H1 (cell line): ENCODE measurements at regions not wholly inside any gene's neighbourhood (a gene's known extent, or its start where the extent isn't known, plus 50 kb on each side); places are given as distances from the start of the nearest gene placed in this dataset.

Source experiments
- CTCF ChIA-PET: fragments of 300-600 bp; sonication (Branson Sonifier 250); formaldehyde crosslinking; loops from one replicate; lab custom pipeline; 2021; ENCODE audit not compliant: partially characterized antibody; lab: Charles Lee
- POLR2A ChIA-PET: fragments of 300-600 bp; sonication (Branson Sonifier 250); formaldehyde crosslinking; loops from one replicate; lab custom pipeline; 2021; ENCODE audit warnings: inconsistent platforms; ENCODE audit not compliant: partially characterized antibody; lab: Charles Lee
- DNase-seq, 2 experiments: peaks; one replicate each; pipeline versions ENCODE4 v3.0.0 to v3.0.0-alpha.2; 2010 to 2022; ENCODE audit warnings: low spot score in 2 of 2, low read depth in 1 of 2, mixed read lengths in 1 of 2
- FAIRE-seq: peaks from 2 replicates; lab custom pipeline; 2011; peaks lifted over from hg19 to GRCh38; lab: Jason Lieb, UNC
- H2AFZ ChIP-seq: 2 replicates; pipeline ENCODE4 v1.8.1; 2012; ENCODE audit warnings: low read length, inconsistent platforms
- H2AK5ac ChIP-seq: 2 replicates; pipeline ENCODE4 v1.6.1; 2013; ENCODE audit warnings: low read depth, low read length
- H2BK120ac ChIP-seq: replicated peaks from 2 replicates; pipeline ENCODE3; 2013; ENCODE audit warnings: low read depth, low read length, inconsistent platforms
- H2BK12ac ChIP-seq: 2 replicates; pipeline ENCODE4 v1.6.1; 2013; ENCODE audit warnings: low read depth, low read length
- H2BK15ac ChIP-seq: 2 replicates; pipeline ENCODE4 v1.6.1; 2013; ENCODE audit warnings: low read length
- H2BK20ac ChIP-seq: 2 replicates; pipeline ENCODE4 v1.6.1; 2013; ENCODE audit warnings: low read length
- H2BK5ac ChIP-seq: 2 replicates; pipeline ENCODE4 v1.6.1; 2013; ENCODE audit warnings: low read depth, low read length
- H3K14ac ChIP-seq: 2 replicates; pipeline ENCODE4 v1.6.1; 2013; ENCODE audit warnings: inconsistent platforms; ENCODE audit not compliant: insufficient read length
- H3K18ac ChIP-seq: 2 replicates; pipeline ENCODE4 v1.6.1; 2013; ENCODE audit warnings: low read length; ENCODE audit errors: extremely low read depth
- H3K23ac ChIP-seq: 2 replicates; pipeline ENCODE4 v1.6.1; 2013; ENCODE audit warnings: inconsistent platforms; ENCODE audit not compliant: insufficient read length
- H3K23me2 ChIP-seq: 2 replicates; pipeline ENCODE4 v1.6.1; 2013; ENCODE audit warnings: low read depth, low read length
- H3K27ac ChIP-seq: 2 replicates; pipeline ENCODE4 v1.6.1; 2011; ENCODE audit warnings: low read depth, low read length, inconsistent platforms
- H3K27me3 ChIP-seq, 4 experiments: replicated peaks in 1 of 4; 1 replicate in 1 of 4; 2 replicates in 3 of 4; pipeline versions ENCODE4 v1.6.1 to v1.8.1; 2011 to 2013; ENCODE audit warnings: low read length in 3 of 4, mild to moderate bottlenecking in 3 of 4, inconsistent platforms in 2 of 4, mixed read lengths in 2 of 4, moderate library complexity in 1 of 4; ENCODE audit not compliant: control insufficient read depth in 3 of 4, insufficient read depth in 3 of 4; ENCODE audit errors: extremely low read depth in 1 of 4
- H3K36me3 ChIP-seq, 4 experiments: 2 replicates each; pipeline versions ENCODE4 v1.6.1 to v1.8.1; 2011 to 2013; ENCODE audit warnings: mild to moderate bottlenecking in 4 of 4, low read length in 3 of 4, moderate library complexity in 2 of 4, control low read depth in 1 of 4, inconsistent platforms in 1 of 4; ENCODE audit not compliant: insufficient read depth in 4 of 4, control insufficient read depth in 2 of 4
- H3K4ac ChIP-seq: replicated peaks from 2 replicates; pipeline ENCODE3; 2013; ENCODE audit warnings: low read length, low read depth, mixed read lengths, inconsistent platforms; ENCODE audit not compliant: insufficient read length
- H3K4me1 ChIP-seq, 4 experiments: replicated peaks in 1 of 4; 1 replicate in 1 of 4; 2 replicates in 3 of 4; pipeline versions ENCODE4 v1.6.1 to v1.8.1; 2011 to 2013; ENCODE audit warnings: low read length in 3 of 4, inconsistent platforms in 2 of 4, mixed read lengths in 1 of 4; ENCODE audit not compliant: insufficient read depth in 4 of 4, control insufficient read depth in 3 of 4
- H3K4me2 ChIP-seq, 2 experiments: 2 replicates each; pipeline versions ENCODE4 v1.6.1 to v1.8.1; 2011 to 2013; ENCODE audit warnings: low read depth in 2 of 2, low read length in 2 of 2, control low read depth in 1 of 2, inconsistent platforms in 1 of 2, mild to moderate bottlenecking in 1 of 2; ENCODE audit not compliant: insufficient read depth in 1 of 2
- H3K4me3 ChIP-seq, 4 experiments: fragments of 200-600, 300-600 bp in 1 of 4; sonication (generic), shearing (Covaris generic), sonication (Bioruptor Twin) in 1 of 4; 2 replicates each; pipeline versions ENCODE4 v1.5.1 to v1.8.1; 2011 to 2016; ENCODE audit warnings: low read length in 4 of 4, low read depth in 3 of 4, control low read depth in 2 of 4, inconsistent platforms in 2 of 4, mild to moderate bottlenecking in 2 of 4, mixed read lengths in 1 of 4, moderate library complexity in 1 of 4; ENCODE audit not compliant: insufficient read depth in 2 of 4; ENCODE audit errors: extremely low read depth in 1 of 4
- H3K56ac ChIP-seq: replicated peaks from 2 replicates; pipeline ENCODE3; 2013; ENCODE audit warnings: low read depth, mild to moderate bottlenecking, mixed read lengths, low read length, inconsistent platforms; ENCODE audit not compliant: insufficient read length
- H3K79me1 ChIP-seq: 2 replicates; pipeline ENCODE4 v1.6.1; 2013; ENCODE audit warnings: low read depth, low read length, control low read depth
- H3K79me2 ChIP-seq, 2 experiments: 2 replicates each; pipeline versions ENCODE4 v1.6.1 to v1.8.1; 2012 to 2013; ENCODE audit warnings: low read length in 2 of 2, mild to moderate bottlenecking in 2 of 2, inconsistent platforms in 1 of 2; ENCODE audit not compliant: insufficient read depth in 2 of 2, control insufficient read depth in 1 of 2
- H3K9ac ChIP-seq, 4 experiments: replicated peaks in 1 of 4; 1 replicate in 1 of 4; 2 replicates in 3 of 4; pipeline versions ENCODE4 v1.6.1 to v1.8.1; 2011 to 2013; ENCODE audit warnings: low read depth in 3 of 4, low read length in 3 of 4, control low read depth in 2 of 4, mild to moderate bottlenecking in 2 of 4, moderate library complexity in 2 of 4, inconsistent platforms in 1 of 4; ENCODE audit errors: extremely low read depth in 1 of 4
- H3K9me3 ChIP-seq, 2 experiments: 2 replicates each; pipeline versions ENCODE4 v1.6.1 to v1.8.1; 2012 to 2013; ENCODE audit warnings: mild to moderate bottlenecking in 2 of 2, moderate library complexity in 2 of 2, control low read depth in 1 of 2, inconsistent platforms in 1 of 2, low read depth in 1 of 2, low read length in 1 of 2, mixed read lengths in 1 of 2; ENCODE audit not compliant: insufficient read depth in 2 of 2
- H4K20me1 ChIP-seq, 2 experiments: replicated peaks in 1 of 2; 2 replicates each; pipeline versions ENCODE3 to v1.8.1; 2011 to 2013; ENCODE audit warnings: inconsistent platforms in 2 of 2, low read length in 2 of 2, mild to moderate bottlenecking in 1 of 2; ENCODE audit not compliant: insufficient read depth in 2 of 2, control insufficient read depth in 1 of 2
- H4K5ac ChIP-seq: 2 replicates; pipeline ENCODE4 v1.6.1; 2013; ENCODE audit warnings: low read length, low read depth, mixed read lengths, inconsistent platforms; ENCODE audit not compliant: insufficient read length
- H4K8ac ChIP-seq: 2 replicates; pipeline ENCODE4 v1.8.0; 2013; ENCODE audit warnings: mild to moderate bottlenecking, moderate library complexity, low read length, inconsistent platforms; ENCODE audit not compliant: insufficient read depth; ENCODE audit errors: extremely low read depth
- H4K91ac ChIP-seq: replicated peaks from 2 replicates; pipeline ENCODE3; 2013; ENCODE audit warnings: low read length, mixed read lengths, inconsistent platforms; ENCODE audit not compliant: insufficient read length
- BACH1 ChIP-seq: IDR thresholded peaks from 2 replicates; pipeline ENCODE4 v1.6.1; 2012; ENCODE audit warnings: low read length, improper control_type of control experiment
- CBX8 ChIP-seq: fragments of 300-800, 300-1000 bp; sonication (generic); IDR thresholded peaks from 2 replicates; pipeline ENCODE4 v1.7.1; 2016; ENCODE audit warnings: low read depth, low read length, borderline replicate concordance
- EGR1 ChIP-seq: IDR thresholded peaks from 2 replicates; pipeline ENCODE4 v1.6.1; 2011; ENCODE audit warnings: low read depth, low read length, borderline replicate concordance
- EP300 ChIP-seq, 2 experiments: IDR thresholded peaks; 1 replicate in 1 of 2; 2 replicates in 1 of 2; pipeline ENCODE4 v1.6.1; 2011 to 2012; ENCODE audit warnings: low read depth in 2 of 2, low read length in 2 of 2, mild to moderate bottlenecking in 2 of 2, borderline replicate concordance in 1 of 2, inconsistent platforms in 1 of 2, moderate library complexity in 1 of 2
- JUN ChIP-seq: IDR thresholded peaks from 2 replicates; pipeline ENCODE4 v1.6.1; 2011; ENCODE audit warnings: low read depth, mild to moderate bottlenecking, improper control_type of control experiment, low read length
- KDM4A ChIP-seq: IDR thresholded peaks from one replicate; pipeline ENCODE4 v1.7.1; 2012; ENCODE audit warnings: low read depth, mild to moderate bottlenecking, moderate library complexity, low read length, inconsistent platforms; ENCODE audit not compliant: severe bottlenecking
- NANOG ChIP-seq: IDR thresholded peaks from 2 replicates; pipeline ENCODE4 v1.6.1; 2011; ENCODE audit warnings: low read length, low read depth, mild to moderate bottlenecking, inconsistent platforms; ENCODE audit not compliant: insufficient read depth, poor library complexity, severe bottlenecking
- POU5F1 ChIP-seq: IDR thresholded peaks from 2 replicates; pipeline ENCODE4 v1.6.1; 2011; ENCODE audit warnings: low read depth, mild to moderate bottlenecking, low read length, moderate library complexity
- RNF2 ChIP-seq: fragments of 200-900, 300-1000 bp; sonication (generic); IDR thresholded peaks from 2 replicates; pipeline ENCODE4 v1.7.1; 2016; ENCODE audit warnings: borderline replicate concordance, low read depth, mild to moderate bottlenecking, antibody characterized with exemption, low read length; ENCODE audit not compliant: poor library complexity, severe bottlenecking; ENCODE audit errors: missing control alignments
- SP2 ChIP-seq: IDR thresholded peaks from 2 replicates; pipeline ENCODE4 v1.6.1; 2012; ENCODE audit warnings: mild to moderate bottlenecking, low read length, inconsistent platforms
- TCF12 ChIP-seq: IDR thresholded peaks from 2 replicates; pipeline ENCODE4 v1.6.1; 2011; ENCODE audit warnings: low read depth, mild to moderate bottlenecking, low read length
- ZNF274 ChIP-seq: IDR thresholded peaks from 2 replicates; pipeline ENCODE4 v1.7.0; 2012; ENCODE audit warnings: low read length, borderline replicate concordance; ENCODE audit errors: extremely low read depth
- WGBS, 2 experiments: shearing (Covaris generic) in 1 of 2; methylation state at CpG; one replicate each; pipeline versions ENCODE4 v1.1.6 to v1.1.7; 2013 to 2015; ENCODE audit warnings: low lambda C conversion rate in 2 of 2, mixed read lengths in 2 of 2, inconsistent platforms in 1 of 2, low coverage in 1 of 2, missing lambda C conversion rate in 1 of 2; ENCODE audit not compliant: insufficient replicate concordance in 2 of 2, insufficient coverage in 1 of 2, insufficient read length in 1 of 2; ENCODE audit errors: extremely low coverage in 1 of 2, missing lambda C conversion rate in 1 of 2; 5-methylcytosine and 5-hydroxymethylcytosine counted together
- TF ChIP-seq, protein P1 (sequence below): IDR thresholded peaks from 2 replicates; pipeline ENCODE4 v1.6.1; 2011; ENCODE audit warnings: low read depth, mild to moderate bottlenecking, low read length; ENCODE audit not compliant: insufficient read depth

DNA sequence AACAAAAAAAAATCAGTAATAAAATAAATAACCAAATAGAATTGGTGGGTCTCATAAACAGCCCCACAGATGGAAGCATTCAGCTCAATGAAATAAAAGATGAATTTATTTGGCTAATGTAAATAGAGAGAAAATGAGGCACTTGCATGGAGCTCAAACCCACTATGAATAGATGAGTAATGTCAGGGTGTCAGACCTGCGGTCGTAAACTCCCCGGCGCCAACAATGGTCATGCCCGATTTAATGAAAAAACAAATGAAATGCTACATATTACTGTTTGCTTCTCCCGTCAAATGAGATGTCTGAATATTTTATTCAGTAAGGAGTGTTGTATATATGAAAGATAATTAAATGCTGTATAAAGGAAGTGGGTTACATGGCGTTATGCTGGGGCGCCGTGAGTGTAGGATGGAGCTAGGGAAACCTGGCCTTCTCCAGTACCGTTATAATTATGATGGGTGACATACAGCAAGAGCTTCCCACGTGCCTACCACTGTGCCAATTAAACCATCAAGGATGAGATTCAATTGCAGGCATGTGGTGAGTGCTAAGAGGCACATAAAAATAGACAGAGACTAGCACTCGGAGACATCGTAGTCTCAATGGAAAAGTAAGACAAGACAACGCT is 648.1 kb downstream of the BCL11B start:
- Histone ChIP-seq H2BK20ac (no peak overlapping the region), H3K4ac (no peak overlapping the region), H3K9ac (no peak overlapping the region), H2BK12ac (no peak overlapping the region), H2AFZ (no peak overlapping the region), H3K4me1 (no peaks in the 10 kb centered on the region), H2BK15ac (no peak overlapping the region), H4K20me1 (no peaks in the 10 kb centered on the region), H3K79me2 (no peaks in the 10 kb centered on the region), H3K14ac (no peak overlapping the region), H3K23me2 (no peaks in the 10 kb centered on the region), H2BK120ac (no peak overlapping the region), H3K36me3 (no peaks in the 10 kb centered on the region), H4K5ac (no peak overlapping the region), H3K4me2 (no peak overlapping the region), H3K9me3 (0 out of 4 replicates have a peak, but pooled peaks cover 0 to 2% of the 10 kb centered on the region in 2 experiments), H2AK5ac (no peak overlapping the region), H3K27ac (no peak overlapping the region), H2BK5ac (no peak overlapping the region), H3K4me3 (no peak overlapping the region), H3K18ac (no peak overlapping the region), H3K79me1 (no peaks in the 10 kb centered on the region), H4K8ac (no peak overlapping the region; the same call in 1 of the 2 replicates), H3K23ac (no peak overlapping the region), H3K56ac (no peak overlapping the region), H4K91ac (no peak overlapping the region), H3K27me3 (no peaks in the 10 kb centered on the region)
- ChIA-PET POLR2A (no interaction called here), CTCF (interaction anchor here (0.6 kb wide), 1 partner anchor 1323 kb away, joined by 3 read pairs; no protein-coding TSS in a partner anchor)
- DNase-seq (no peak), FAIRE-seq (no peak)
- 92% methylated on average over 14 of the region's 14 CpGs; no CpG with 5 or more reads in 1 of the 2 experiments for WGBS, 2 experiments
- TF ChIP-seq, protein P1, sequence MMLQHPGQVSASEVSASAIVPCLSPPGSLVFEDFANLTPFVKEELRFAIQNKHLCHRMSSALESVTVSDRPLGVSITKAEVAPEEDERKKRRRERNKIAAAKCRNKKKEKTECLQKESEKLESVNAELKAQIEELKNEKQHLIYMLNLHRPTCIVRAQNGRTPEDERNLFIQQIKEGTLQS = no peak
- TF ChIP-seq EP300 (IDR thresholded peaks at IDR 0.05; ENCODE audit: borderline replicate concordance in 1 of 2, low read depth in 2 of 2, low read length in 2 of 2) (no peak), ZNF274 (no peak), CBX8 (no peak), BACH1 (no peak), KDM4A (no peak), SP2 (no peak), TCF12 (no peak), NANOG (no peak), RNF2 (no peak), POU5F1 (no peak), JUN (no peak), EGR1 (no peak)
